ENCODE measurements at regions not wholly inside any gene's neighbourhood (a gene's known extent, or its start where the extent isn't known, plus 50 kb on each side); places are given as distances from the start of the nearest gene placed in this dataset.

- TF ChIP-seq POLR2A (IDR thresholded peaks at IDR 0.05; ENCODE audit: low read depth, low read length): no peak
- TF ChIP-seq POLR2AphosphoS5 (IDR thresholded peaks at IDR 0.05; ENCODE audit: low read depth, low read length): no peak
- no peak for TF ChIP-seq TAF1 (IDR thresholded peaks at IDR 0.05; ENCODE audit: borderline replicate concordance, low read depth, low read length)
These were observed 436.7 kb downstream of the CETN3 start for GRCh38 chr5:89972901-89973300.

Measured in GM12892 (cell line).